ENCODE measurements at regions not wholly inside any gene's neighbourhood (a gene's known extent, or its start where the extent isn't known, plus 50 kb on each side); places are given as distances from the start of the nearest gene placed in this dataset.
"Not testable (repeated sequence)": the region's sequence is repeated elsewhere in the genome, so short reads cannot be mapped to it uniquely, and the experiment has no call there.

DNA sequence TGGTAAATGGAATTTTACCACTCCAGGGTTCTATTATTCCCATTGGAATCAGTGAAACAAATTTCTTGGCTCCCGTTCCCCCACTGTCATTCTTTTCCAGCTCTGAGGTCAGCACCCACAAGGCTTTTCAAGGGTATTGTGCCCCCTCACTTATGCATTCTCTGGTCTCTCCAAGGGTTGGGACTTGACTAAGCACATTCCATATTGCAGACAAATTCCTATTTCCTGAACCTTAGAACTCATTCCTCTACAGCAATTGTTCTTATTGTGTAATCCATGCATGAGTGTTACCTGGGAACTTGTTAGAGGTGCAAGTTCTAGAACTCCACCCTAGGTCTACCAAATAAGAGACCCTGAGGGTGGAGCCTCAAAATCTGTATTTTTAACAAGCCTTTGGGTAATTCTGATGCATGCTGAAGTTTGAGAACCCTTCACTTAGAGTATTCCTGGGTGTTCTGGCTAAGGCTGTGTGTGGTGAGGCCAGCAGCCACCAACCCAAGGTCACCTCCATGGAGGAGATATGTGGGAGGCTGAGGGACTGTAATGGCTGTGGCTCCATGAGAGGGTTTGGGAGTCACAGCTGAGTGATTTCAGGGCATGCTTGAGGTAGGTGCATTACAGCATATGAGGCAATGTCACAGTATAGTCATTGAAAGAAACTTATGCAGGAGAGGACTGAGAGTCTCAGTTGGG, 150.9 kb downstream of the TTC6 start:
- no peak overlapping the region for H3K27ac ChIP-seq (ENCODE audit: low read depth, low read length)
- Mint-ChIP-seq H3K27me3 (no peaks in the 10 kb centered on the region), H3K4me1 (no peaks in the 10 kb centered on the region), H3K27ac (no peak overlapping the region), H3K36me3 (no peaks in the 10 kb centered on the region), H3K9me3 (peaks cover 0 to 11% (median 3%) of the 10 kb centered on the region in 8 donors), H3K4me3 (no peak overlapping the region)
- CTCF ChIA-PET (ENCODE audit: partially characterized antibody), result no interaction called here
- H3K4me3 ChIP-seq (ENCODE audit: low read length in 2 of 2), result no peak overlapping the region
- intact Hi-C loops (cut with micrococcal nuclease), result no loop called here
- POLR2A ChIA-PET (ENCODE audit: partially characterized antibody), result no interaction called here
- no peaks in the 10 kb centered on the region for H3K27me3 ChIP-seq (ENCODE audit: insufficient read depth, low read length)
- no peak for DNase-seq
- no peaks in the 10 kb centered on the region for H3K36me3 ChIP-seq (ENCODE audit: insufficient read depth, low read length)
- H3K4me1 ChIP-seq (ENCODE audit: insufficient read depth, low read length), result no peaks in the 10 kb centered on the region
- H3K9me3 ChIP-seq (ENCODE audit: control insufficient read depth in 1 of 2, low read length in 2 of 2), result no peaks in the 10 kb centered on the region

- H3K4me1 Mint-ChIP-seq, result no peaks in the 10 kb centered on the region
- H3K36me3 ChIP-seq (ENCODE audit: insufficient read depth, low read length), result no peaks in the 10 kb centered on the region
- no peak overlapping the region for H3K27ac ChIP-seq (ENCODE audit: low read depth, low read length)
- intact Hi-C loops (cut with micrococcal nuclease), result no loop called here
- no peak overlapping the region for H3K27ac Mint-ChIP-seq
- peaks cover 0 to 21% (median under 1%) of the 10 kb centered on the region in 8 donors for H3K9me3 Mint-ChIP-seq
- no peaks in the 10 kb centered on the region for H3K27me3 Mint-ChIP-seq
- H3K9me3 ChIP-seq (ENCODE audit: control insufficient read depth in 1 of 2, low read length in 2 of 2), result no peaks in the 10 kb centered on the region
- H3K36me3 Mint-ChIP-seq, result no peaks in the 10 kb centered on the region
- no peaks in the 10 kb centered on the region for H3K4me1 ChIP-seq (ENCODE audit: insufficient read depth, low read length)
- no peaks in the 10 kb centered on the region for H3K27me3 ChIP-seq (ENCODE audit: insufficient read depth, low read length)
- ChIA-PET CTCF (ENCODE audit: partially characterized antibody) (no interaction called here), POLR2A (ENCODE audit: partially characterized antibody) (no interaction called here)
- no peak for DNase-seq
- H3K4me3 ChIP-seq (ENCODE audit: low read length in 2 of 2), result no peak overlapping the region
- H3K4me3 Mint-ChIP-seq, result no peak overlapping the region
Measured at GRCh38 chr14:37753459-37753858, 158.0 kb downstream of the TTC6 start.

GRCh38 chr14:37760275-37760674, 164.8 kb downstream of the TTC6 start:
- H3K9me3 Mint-ChIP-seq, result peaks cover 0 to 36% (median 10%) of the 10 kb centered on the region in 8 donors
- H3K27me3 Mint-ChIP-seq; DNase-seq; H3K27ac Mint-ChIP-seq; H3K4me3 Mint-ChIP-seq; H3K27me3 ChIP-seq (ENCODE audit: insufficient read depth, low read length); H3K4me3 ChIP-seq (ENCODE audit: low read length in 2 of 2); H3K9me3 ChIP-seq (ENCODE audit: control insufficient read depth in 1 of 2, low read length in 2 of 2); intact Hi-C loops (cut with micrococcal nuclease); H3K36me3 Mint-ChIP-seq; H3K4me1 Mint-ChIP-seq; H3K36me3 ChIP-seq (ENCODE audit: insufficient read depth, low read length); H3K4me1 ChIP-seq (ENCODE audit: insufficient read depth, low read length); CTCF ChIA-PET (ENCODE audit: partially characterized antibody); POLR2A ChIA-PET (ENCODE audit: partially characterized antibody); H3K27ac ChIP-seq (ENCODE audit: low read depth, low read length): not testable (repeated sequence)

- H3K36me3 ChIP-seq (ENCODE audit: insufficient read depth, low read length), result no peaks in the 10 kb centered on the region
- Mint-ChIP-seq H3K27me3 (no peaks in the 10 kb centered on the region), H3K4me1 (no peaks in the 10 kb centered on the region), H3K4me3 (no peak overlapping the region), H3K27ac (no peak overlapping the region), H3K36me3 (no peaks in the 10 kb centered on the region), H3K9me3 (peaks cover 0 to 33% (median 15%) of the 10 kb centered on the region in 8 donors)
- no peaks in the 10 kb centered on the region for H3K9me3 ChIP-seq (ENCODE audit: control insufficient read depth in 1 of 2, low read length in 2 of 2)
- H3K4me3 ChIP-seq (ENCODE audit: low read length in 2 of 2), result no peak overlapping the region
- no peaks in the 10 kb centered on the region for H3K27me3 ChIP-seq (ENCODE audit: insufficient read depth, low read length)
- H3K27ac ChIP-seq (ENCODE audit: low read depth, low read length), result no peak overlapping the region
- DNase-seq, result no peak
- ChIA-PET POLR2A (ENCODE audit: partially characterized antibody) (no interaction called here), CTCF (ENCODE audit: partially characterized antibody) (no interaction called here)
- H3K4me1 ChIP-seq (ENCODE audit: insufficient read depth, low read length), result no peaks in the 10 kb centered on the region
- intact Hi-C loops (cut with micrococcal nuclease), result no loop called here
Measured at GRCh38 chr14:37763266-37763665, 167.8 kb downstream of the TTC6 start.

- intact Hi-C loops (cut with micrococcal nuclease); H3K4me1 Mint-ChIP-seq; CTCF ChIA-PET (ENCODE audit: partially characterized antibody); H3K27me3 ChIP-seq (ENCODE audit: insufficient read depth, low read length); H3K4me1 ChIP-seq (ENCODE audit: insufficient read depth, low read length); H3K4me3 ChIP-seq (ENCODE audit: low read length in 2 of 2); H3K36me3 ChIP-seq (ENCODE audit: insufficient read depth, low read length); H3K27me3 Mint-ChIP-seq; H3K27ac ChIP-seq (ENCODE audit: low read depth, low read length); H3K4me3 Mint-ChIP-seq; H3K27ac Mint-ChIP-seq; POLR2A ChIA-PET (ENCODE audit: partially characterized antibody); H3K9me3 ChIP-seq (ENCODE audit: control insufficient read depth in 1 of 2, low read length in 2 of 2); DNase-seq; H3K36me3 Mint-ChIP-seq: not testable (repeated sequence)
- H3K9me3 Mint-ChIP-seq, result peaks cover 0 to 17% (median 6%) of the 10 kb centered on the region in 8 donors
Measured at GRCh38 chr14:37772283-37772682, 176.9 kb downstream of the TTC6 start.

DNA sequence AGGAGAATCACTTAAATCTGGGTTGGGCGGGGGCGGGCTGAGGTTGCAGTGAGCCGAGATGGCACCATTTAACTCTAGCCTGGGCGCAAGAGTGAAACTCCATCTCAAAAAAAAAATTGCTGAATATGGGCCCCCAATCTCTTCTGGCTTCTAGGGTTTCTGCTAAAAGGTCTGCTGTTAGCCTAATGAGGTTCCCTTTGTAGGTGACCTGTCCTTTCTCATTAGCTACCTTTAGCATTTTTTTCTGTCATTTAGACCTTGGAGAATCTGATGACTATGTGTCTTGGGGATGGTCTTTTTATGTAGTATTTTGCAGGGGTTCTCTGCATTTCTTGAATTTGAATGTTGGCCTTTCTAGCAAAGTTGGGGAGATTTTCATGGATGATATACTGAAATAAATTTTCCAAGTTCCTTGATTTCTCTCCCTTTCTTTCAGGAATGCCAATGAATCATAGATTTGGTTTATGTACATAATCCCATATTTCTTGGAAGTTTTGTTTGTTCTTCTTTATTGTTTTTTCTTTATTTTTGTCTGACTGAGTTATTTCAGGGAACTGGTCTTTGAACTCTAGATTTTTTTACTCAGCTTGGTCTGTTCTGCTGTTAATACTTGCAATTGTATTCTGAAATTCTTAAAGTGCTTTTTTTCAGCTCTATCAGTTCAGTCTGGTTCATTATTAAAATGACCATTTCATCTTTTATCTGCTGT, 181.5 kb downstream of the TTC6 start:
- CTCF ChIA-PET (ENCODE audit: partially characterized antibody), result no interaction called here
- peaks cover 0 to 2% of the 10 kb centered on the region in 2 donors for H3K27me3 Mint-ChIP-seq
- Histone ChIP-seq H3K9me3 (ENCODE audit: control insufficient read depth in 1 of 2, low read length in 2 of 2) (no peaks in the 10 kb centered on the region), H3K36me3 (ENCODE audit: insufficient read depth, low read length) (no peaks in the 10 kb centered on the region), H3K27ac (ENCODE audit: low read depth, low read length) (no peak overlapping the region), H3K4me3 (ENCODE audit: low read length in 2 of 2) (no peak overlapping the region), H3K27me3 (ENCODE audit: insufficient read depth, low read length) (no peaks in the 10 kb centered on the region), H3K4me1 (ENCODE audit: insufficient read depth, low read length) (no peaks in the 10 kb centered on the region)
- POLR2A ChIA-PET (ENCODE audit: partially characterized antibody), result no interaction called here
- no peaks in the 10 kb centered on the region for H3K4me1 Mint-ChIP-seq
- intact Hi-C loops (cut with micrococcal nuclease), result no loop called here
- no peaks in the 10 kb centered on the region for H3K36me3 Mint-ChIP-seq
- no peak overlapping the region for H3K27ac Mint-ChIP-seq
- H3K9me3 Mint-ChIP-seq, result peaks cover 5 to 27% (median 10%) of the 10 kb centered on the region in 8 donors
- DNase-seq, result no peak
- H3K4me3 Mint-ChIP-seq, result no peak overlapping the region

DNA sequence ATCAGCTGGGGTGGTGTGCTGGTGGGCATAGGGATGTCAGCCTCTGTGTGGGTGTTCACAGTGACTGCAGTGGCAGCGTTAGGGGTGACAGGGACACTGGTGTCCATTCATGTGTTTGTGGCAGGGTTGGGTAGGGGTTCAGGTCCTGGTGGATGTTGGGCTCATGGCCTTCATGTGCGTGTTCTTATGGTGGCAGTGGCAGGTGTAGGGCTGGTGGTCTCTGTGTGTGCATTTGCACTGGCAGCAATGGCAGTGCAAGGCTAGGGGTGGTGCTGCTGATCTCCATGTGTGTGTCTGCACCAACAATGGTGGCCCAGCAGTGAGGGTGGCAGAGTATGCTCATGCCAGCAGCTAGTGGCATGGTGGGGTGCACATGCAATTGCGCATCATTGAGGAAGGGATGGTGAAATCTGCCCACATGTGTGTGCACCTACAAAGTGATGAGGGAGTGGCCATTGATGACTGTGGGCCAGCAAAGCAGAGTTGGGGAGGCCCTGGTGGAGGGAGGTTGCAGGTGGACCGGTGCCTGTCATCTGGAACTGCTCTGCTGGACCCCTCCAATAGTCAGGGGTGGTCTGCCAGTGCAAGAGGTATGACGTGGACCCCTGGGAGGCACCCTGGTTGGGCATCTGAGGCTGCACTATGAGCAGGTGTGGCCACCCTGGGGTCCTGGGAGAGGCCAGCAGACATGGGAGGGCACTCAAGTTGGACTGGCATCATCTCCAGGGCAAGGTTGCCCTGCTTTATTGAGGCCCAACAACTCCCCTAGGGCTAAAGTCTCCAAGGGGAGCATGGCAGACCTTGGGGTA, 182.9 kb downstream of the TTC6 start:
- H3K27me3 Mint-ChIP-seq, result peaks cover 0 to 2% of the 10 kb centered on the region in 2 donors
- DNase-seq, result peak in 1 of 5 donors; percentile 29
- Histone ChIP-seq H3K27me3 (ENCODE audit: insufficient read depth, low read length) (no peaks in the 10 kb centered on the region), H3K4me3 (ENCODE audit: low read length in 2 of 2) (no peak overlapping the region), H3K4me1 (ENCODE audit: insufficient read depth, low read length) (no peaks in the 10 kb centered on the region), H3K27ac (ENCODE audit: low read depth, low read length) (no peak overlapping the region), H3K36me3 (ENCODE audit: insufficient read depth, low read length) (no peaks in the 10 kb centered on the region), H3K9me3 (ENCODE audit: control insufficient read depth in 1 of 2, low read length in 2 of 2) (no peaks in the 10 kb centered on the region)
- no peaks in the 10 kb centered on the region for H3K36me3 Mint-ChIP-seq
- H3K4me1 Mint-ChIP-seq, result no peaks in the 10 kb centered on the region
- POLR2A ChIA-PET (ENCODE audit: partially characterized antibody), result no interaction called here
- intact Hi-C loops (cut with micrococcal nuclease), result no loop called here
- CTCF ChIA-PET (ENCODE audit: partially characterized antibody), result no interaction called here
- H3K9me3 Mint-ChIP-seq, result peaks cover 3 to 23% (median 9%) of the 10 kb centered on the region in 8 donors
- peak overlapping the region in 1 of 7 donors; percentile 60 for H3K27ac Mint-ChIP-seq
- no peak overlapping the region for H3K4me3 Mint-ChIP-seq

Data from CD4-positive, alpha-beta memory T cell (primary cell).